Activated CD4-positive, CD25-positive, alpha-beta regulatory T cell (primary cell): ENCODE measurements at regions not wholly inside any gene's neighbourhood (a gene's known extent, or its start where the extent isn't known, plus 50 kb on each side); places are given as distances from the start of the nearest gene placed in this dataset.
"Not testable (repeated sequence)": the region's sequence is repeated elsewhere in the genome, so short reads cannot be mapped to it uniquely, and the experiment has no call there.

Experiments used
- DNase-seq, 4 experiments: peaks; one replicate each; lab custom pipeline; 2025; lab: John Stamatoyannopoulos, UW

GRCh38 chr16:72729552-72729951 lies 318.4 kb downstream of the ZFHX3 start:
- not testable (repeated sequence) for DNase-seq

DNA sequence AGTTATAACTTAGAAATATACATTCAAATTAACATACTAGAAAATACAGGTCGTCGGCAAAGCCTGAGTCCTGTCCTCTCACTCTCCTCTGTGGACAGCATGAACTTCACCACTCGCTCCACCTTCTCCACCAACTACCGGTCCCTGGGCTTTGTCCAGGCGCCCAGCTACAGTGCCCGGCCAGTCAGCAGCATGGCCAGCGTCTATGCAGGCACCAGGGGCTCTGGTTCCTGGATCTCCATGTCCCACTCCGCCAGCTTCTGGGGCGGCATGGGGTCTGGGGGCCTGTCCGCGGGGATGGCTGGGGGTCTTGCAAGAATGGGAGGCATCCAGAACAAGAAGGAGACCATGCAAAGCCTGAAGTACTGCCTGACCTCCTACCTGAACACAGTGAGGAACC lies 319.4 kb downstream of the ZFHX3 start:
- DNase-seq = no peak

GRCh38 chr16:72727565-72727964 lies 320.4 kb downstream of the ZFHX3 start:
- DNase-seq = no peak

DNA sequence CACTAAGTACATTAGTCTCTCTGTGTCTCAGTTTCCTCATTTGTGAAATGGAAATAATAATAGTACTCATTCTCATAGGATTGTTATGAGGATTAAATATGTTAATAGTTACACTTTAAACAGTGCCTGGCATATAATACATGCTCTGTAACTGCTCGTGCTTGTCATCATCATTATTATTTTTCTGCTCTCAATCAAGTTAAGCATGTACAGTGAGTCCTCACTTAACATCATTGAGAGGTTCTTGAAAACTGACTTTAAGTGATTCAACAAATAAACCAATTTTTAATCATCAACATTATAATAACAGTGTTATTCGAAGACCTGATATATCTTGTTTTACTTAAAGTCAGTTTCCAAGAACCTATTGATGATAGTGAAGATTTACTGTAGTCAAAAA lies 322.3 kb downstream of the ZFHX3 start:
- DNase-seq = no peak

GRCh38 chr16:72723781-72724180 lies 324.1 kb downstream of the ZFHX3 start:
- no peak for DNase-seq

DNA sequence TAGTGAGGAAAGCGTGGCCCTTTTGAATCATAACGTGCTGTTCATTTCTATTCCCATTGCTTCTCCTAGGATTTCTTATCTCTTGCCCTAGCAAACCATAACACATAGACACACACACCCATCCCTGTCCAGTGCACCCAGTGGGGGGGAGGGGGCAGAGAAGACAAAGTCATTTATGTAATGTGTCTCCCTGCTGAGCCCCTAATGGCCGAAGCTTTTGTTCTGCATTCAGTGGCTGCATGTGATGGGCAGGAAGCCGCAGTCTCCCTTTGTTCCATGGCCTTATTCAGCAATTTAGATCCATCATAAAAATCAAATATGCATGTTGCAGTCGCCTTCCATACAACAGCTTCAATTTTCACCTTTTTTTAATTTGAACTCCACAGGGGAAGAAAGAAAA lies 325.4 kb downstream of the ZFHX3 start:
- no peak for DNase-seq

DNA sequence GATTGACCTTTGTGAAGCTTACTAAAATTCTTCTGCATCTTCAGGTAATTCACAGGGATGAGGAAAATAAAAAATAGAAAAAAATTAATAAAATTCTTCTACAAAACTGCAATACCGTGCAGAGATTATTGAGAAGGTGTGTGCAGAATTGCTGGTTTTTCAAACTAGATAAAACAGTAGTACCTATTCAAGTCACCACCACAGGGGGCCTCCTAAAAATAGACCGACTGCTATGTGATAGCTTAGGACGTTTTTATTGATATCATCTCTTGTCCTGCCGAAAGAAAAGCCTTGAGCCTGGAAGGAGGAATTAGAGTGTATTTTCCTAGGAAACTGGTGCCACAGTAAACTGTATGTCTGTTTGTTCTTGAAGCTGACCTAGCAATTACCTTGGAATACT lies 325.9 kb downstream of the ZFHX3 start:
- no peak for DNase-seq

- no peak for DNase-seq
Observed at GRCh38 chr16:72715267-72715666, 332.7 kb downstream of the ZFHX3 start.

DNA sequence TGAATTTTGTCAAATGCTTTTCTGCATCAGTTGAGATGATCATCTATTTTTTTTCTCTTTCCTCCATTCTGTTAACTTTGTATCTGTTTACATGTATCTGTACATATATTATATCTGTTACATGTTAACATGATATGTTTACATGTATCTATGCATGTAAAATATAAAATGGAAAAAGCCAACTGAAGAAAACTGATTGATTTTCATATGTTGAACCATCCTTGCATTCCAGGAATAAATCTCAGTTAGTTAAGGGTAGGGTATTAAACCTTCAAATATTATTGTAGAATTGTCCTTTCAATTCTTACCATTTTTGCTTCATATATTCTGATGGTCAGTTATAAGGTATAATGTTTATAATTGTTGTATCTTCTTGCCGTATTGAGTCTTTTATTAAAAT lies 336.1 kb downstream of the ZFHX3 start:
- no peak for DNase-seq

GRCh38 chr16:72705801-72706200 lies 342.1 kb downstream of the ZFHX3 start:
- no peak for DNase-seq

DNA sequence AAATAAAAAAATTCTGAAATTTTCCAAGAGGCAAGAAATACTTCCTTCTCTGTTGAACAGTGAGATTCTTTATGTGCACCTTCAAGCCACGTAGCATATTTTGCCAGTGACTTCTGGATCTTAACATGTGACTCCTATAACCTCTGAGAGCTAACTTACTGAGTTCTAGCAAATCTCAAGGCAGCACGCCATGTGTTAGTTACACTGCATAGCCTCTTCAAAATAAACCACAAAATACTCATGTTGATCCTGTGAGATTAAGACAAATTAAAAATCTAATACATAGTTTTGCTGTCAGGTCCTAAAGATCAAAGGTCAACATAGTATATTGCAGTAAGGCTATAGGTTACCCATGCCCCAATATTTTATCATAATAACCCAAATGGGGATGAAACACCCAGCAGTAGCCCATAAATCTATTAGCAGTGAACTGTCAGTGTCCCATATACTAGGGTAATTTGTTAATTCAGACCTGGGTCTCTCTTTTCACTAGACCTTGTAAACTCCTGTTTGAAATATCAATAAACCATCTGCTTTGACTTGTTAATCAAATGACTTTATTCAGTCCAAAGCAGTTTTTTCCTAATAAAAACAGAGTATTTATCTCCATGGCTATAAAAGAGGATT lies 343.1 kb downstream of the ZFHX3 start:
- DNase-seq = no peak

GRCh38 chr16:72689851-72690250 lies 358.1 kb downstream of the ZFHX3 start:
- DNase-seq = no peak

DNA sequence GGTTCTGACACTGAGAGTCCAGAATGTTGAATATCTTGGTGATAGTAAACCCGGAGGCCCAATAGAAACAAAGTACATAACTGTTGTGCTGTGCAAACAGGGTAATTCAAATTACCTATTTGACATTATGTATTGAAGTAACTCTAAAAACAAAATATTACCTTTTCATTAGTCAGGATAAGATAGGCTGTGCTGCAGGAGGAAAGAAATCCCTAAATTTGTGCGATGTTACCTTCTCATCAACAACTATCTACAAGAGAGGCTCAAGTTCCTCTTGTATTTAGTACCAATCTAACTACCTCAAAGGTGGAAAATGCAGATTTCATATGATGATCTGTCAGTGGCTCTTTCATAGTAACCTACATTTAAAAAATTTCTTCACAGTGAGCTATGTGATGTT lies 367.2 kb downstream of the ZFHX3 start:
- DNase-seq = no peak

DNA sequence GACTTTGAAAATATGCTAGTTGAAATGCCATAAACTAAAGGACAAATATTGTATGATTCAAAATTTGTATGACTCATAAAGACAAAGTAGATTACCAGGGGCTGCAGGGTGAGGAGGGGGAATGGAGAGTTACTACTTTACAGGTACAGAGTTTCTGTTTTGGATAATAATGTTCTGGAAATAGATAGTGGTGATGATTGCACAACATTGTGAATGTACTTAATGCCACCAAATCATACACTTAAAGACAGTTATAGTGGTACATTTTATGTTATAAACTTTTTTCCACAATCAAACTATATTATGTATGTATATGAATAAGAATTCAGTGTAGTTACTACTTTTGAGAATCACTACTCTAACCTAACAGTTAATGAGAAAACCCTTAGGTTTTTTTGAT lies 368.1 kb downstream of the ZFHX3 start:
- no peak for DNase-seq

DNA sequence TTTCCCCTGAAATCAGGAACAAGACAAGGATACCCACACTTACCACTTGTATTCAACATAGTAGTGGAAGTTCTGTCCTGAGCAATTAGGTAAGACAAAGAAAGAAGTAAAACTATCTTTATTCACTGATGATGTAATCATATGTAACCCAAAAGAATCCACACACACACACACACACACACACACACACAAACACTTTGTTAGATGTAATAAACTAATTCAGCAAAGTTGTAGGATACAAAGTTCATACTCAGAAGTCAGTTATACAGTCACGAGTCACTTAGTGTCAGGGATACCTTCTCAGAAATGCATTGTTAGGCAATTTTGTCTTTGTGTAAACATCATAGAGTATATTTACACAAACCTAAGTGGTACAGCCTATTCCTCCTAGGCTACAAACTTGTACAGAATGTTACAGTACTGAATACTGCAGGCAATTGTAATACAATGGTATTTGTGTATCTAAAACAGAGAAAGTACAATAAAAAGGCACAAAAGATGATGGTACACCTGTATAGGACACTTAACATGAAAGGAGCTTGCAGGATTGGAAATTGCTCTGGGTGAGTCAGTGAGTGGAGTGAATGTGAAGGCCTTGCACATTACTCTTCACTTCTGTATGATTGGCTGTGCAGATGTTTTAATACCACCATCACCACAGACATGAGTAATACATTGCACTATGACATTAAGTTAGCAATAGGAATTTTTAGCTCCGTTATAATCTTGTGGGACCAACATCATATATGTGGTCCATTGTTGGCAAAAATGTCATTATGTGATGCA lies 370.1 kb downstream of the ZFHX3 start:
- no peak for DNase-seq

DNA sequence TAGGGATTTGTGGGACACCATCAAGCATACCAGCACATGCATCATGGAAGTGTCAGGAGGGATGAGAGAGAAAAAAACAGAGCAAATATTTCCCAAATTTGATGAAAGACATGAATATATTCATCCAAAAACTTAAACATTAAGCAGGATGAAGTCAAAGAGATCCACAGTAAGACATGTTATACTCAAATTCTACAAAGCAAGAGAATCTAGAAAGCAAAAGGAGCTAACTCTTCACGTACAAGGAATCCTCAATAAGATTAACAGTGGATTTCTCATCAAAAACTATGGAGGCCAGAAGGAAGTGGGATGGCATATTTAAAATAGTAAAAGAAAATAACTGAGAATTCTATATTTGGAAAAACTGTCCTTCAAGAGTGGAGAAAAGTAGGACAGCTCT lies 374.8 kb downstream of the ZFHX3 start:
- no peak for DNase-seq

DNA sequence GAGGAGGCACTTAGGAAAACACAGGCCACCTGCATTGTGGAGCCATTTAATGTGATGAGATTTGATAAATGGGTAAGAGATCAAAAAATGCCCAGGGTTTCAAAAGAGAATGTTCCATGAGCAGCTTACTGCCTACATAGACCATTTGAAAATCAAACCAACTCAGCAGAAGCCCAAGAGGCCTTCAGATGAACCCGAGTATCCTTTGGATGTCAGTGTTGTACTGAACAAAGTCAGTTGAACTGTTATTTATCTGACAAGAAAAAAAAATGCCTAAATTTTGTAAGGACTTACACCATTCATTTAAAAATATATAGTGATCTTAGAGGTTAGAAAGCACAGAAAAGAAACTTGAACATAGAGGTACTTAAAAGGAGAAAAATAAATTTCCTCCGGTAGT lies 381.7 kb downstream of the ZFHX3 start:
- DNase-seq = no peak

GRCh38 chr16:72665701-72666100 lies 382.2 kb downstream of the ZFHX3 start:
- no peak for DNase-seq

DNA sequence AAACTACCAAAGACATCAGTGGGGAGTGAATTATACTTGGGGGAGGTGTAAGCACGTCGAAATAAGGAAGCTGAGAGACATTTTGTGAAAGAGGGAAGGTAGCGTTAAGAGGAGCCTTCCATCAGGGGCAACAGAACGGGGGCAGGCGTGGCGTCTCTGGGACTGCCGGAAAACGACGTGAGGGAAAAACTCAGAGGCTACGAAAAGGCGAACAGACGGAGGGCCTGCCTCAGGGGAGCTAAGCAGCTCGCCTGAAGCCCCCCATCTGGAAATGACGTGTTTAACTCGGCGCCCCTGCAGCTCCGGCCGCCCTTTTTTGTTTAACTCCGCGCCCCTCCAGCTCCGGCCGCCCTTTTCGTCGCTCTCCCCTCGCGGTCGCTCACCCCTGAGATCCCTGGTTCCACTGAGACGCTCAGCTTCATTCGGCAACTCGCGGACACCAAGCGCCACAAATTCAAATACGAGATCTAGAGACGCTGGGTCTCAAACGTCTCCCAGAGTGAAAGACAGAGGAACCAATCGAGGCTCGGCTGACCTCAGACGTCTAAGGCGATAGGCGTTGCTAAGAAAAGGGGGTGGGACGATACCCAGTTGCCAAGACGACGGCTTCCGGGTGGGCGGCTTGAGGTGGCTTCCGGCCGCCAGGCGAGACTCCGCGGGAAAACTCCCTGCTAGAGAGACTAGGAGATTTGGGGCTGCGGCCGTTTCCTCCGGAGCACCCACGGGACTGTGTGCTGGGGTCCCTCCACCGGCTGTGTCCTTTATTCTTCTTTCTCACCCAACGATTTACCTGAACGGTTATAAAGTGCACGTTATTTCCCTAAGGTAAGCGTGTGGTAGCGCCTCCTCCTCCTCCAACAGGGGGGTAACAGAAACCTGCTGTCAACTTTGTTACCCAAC lies 383.2 kb downstream of the ZFHX3 start:
- peak; percentile 77 to 88 (median 84) for DNase-seq

DNA sequence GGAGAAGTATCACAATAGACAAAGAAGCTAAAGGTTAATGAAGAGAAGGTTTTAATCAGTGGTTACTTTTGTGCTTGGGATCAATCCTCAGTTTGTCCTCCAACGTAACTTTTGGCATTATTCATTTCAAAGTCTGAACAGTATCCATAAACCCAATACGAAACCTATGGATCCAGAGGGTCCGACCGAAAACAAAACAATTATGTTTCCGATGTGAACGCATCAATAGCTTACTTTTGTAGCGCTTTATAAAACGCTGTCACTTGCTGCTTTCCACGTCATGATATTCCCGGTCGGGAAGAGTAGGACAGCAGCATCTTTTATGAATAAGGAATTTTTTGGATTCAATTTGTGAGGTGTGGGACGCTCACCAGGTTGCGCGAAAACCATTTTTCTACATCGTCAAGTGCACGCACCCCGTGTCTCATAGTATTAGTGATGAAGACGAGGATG lies 383.8 kb downstream of the ZFHX3 start:
- no peak for DNase-seq

- DNase-seq = no peak
Observed at GRCh38 chr16:72658888-72659717, 388.8 kb downstream of the ZFHX3 start.

- no peak for DNase-seq
Observed at GRCh38 chr16:72657791-72658190, 390.1 kb downstream of the ZFHX3 start.
